Endodermal cell (in vitro differentiated cells): ENCODE measurements at regions not wholly inside any gene's neighbourhood (a gene's known extent, or its start where the extent isn't known, plus 50 kb on each side); places are given as distances from the start of the nearest gene placed in this dataset.

Experiments
- DNase-seq: peaks from one replicate; pipeline ENCODE4 v3.0.0-alpha.2; 2017
- H3K27ac ChIP-seq: 2 replicates; pipeline ENCODE4 v1.5.1; 2013; ENCODE audit warnings: mild to moderate bottlenecking, low read depth, low read length, moderate library complexity
- H3K27me3 ChIP-seq: 2 replicates; pipeline ENCODE4 v1.6.1; 2013; ENCODE audit warnings: mild to moderate bottlenecking, low read length, moderate library complexity; ENCODE audit not compliant: insufficient read depth, control insufficient read depth, poor library complexity, severe bottlenecking
- H3K36me3 ChIP-seq: 2 replicates; pipeline ENCODE4 v1.7.0; 2013; ENCODE audit warnings: mild to moderate bottlenecking, low read length, moderate library complexity; ENCODE audit not compliant: control insufficient read depth, insufficient read depth
- H3K4me1 ChIP-seq: one replicate; pipeline ENCODE4 v1.7.0; 2013; ENCODE audit warnings: low read length; ENCODE audit not compliant: control insufficient read depth, insufficient read depth
- H3K4me3 ChIP-seq: 2 replicates; pipeline ENCODE4 v1.5.1; 2013; ENCODE audit warnings: mild to moderate bottlenecking, low read length, moderate library complexity
- H3K9ac ChIP-seq: 2 replicates; pipeline ENCODE4 v1.6.1; 2013; ENCODE audit warnings: mild to moderate bottlenecking, low read length, moderate library complexity; ENCODE audit not compliant: poor library complexity, severe bottlenecking; ENCODE audit errors: extremely low read depth
- H3K9me3 ChIP-seq: 2 replicates; pipeline ENCODE4 v1.6.1; 2013; ENCODE audit warnings: mild to moderate bottlenecking, low read length, moderate library complexity; ENCODE audit not compliant: control insufficient read depth
- H3K27ac Mint-ChIP-seq: 2 replicates; pipeline ENCODE4 v1.8.0; 2020; ENCODE audit warnings: mixed read lengths
- H3K27me3 Mint-ChIP-seq: 2 replicates; pipeline ENCODE4 v1.8.0; 2021; ENCODE audit warnings: mild to moderate bottlenecking, mixed read lengths; ENCODE audit not compliant: insufficient read depth
- H3K36me3 Mint-ChIP-seq: 2 replicates; pipeline ENCODE4 v1.8.0; 2020; ENCODE audit warnings: low read depth, mixed read lengths
- H3K4me1 Mint-ChIP-seq: 2 replicates; pipeline ENCODE4 v1.8.0; 2020; ENCODE audit warnings: mixed read lengths
- H3K4me3 Mint-ChIP-seq: 2 replicates; pipeline ENCODE4 v1.8.0; 2020; ENCODE audit warnings: mild to moderate bottlenecking, moderate library complexity, mixed read lengths
- H3K9me3 Mint-ChIP-seq: 2 replicates; pipeline ENCODE4 v1.8.0; 2020; ENCODE audit warnings: mild to moderate bottlenecking, mixed read lengths
- CTCF ChIP-seq: fragments of 200-600 bp; sonication (generic); conservative IDR thresholded peaks from 2 replicates; pipeline ENCODE4 v1.5.0; 2021; ENCODE audit warnings: antibody characterized with exemption, mild to moderate bottlenecking
- WGBS, 2 experiments: methylation state at CpG; one replicate each; pipeline versions ENCODE4 v1.1.5 to v1.1.7; 2013; ENCODE audit warnings: missing lambda C conversion rate in 2 of 2, mixed read lengths in 1 of 2; ENCODE audit not compliant: insufficient coverage in 1 of 2, insufficient read length in 1 of 2; 5-methylcytosine and 5-hydroxymethylcytosine counted together

GRCh38 chr1:238233966-238234365 is 343.2 kb upstream of the ZP4 start:
- Mint-ChIP-seq H3K4me3 (no peak overlapping the region), H3K27ac (no peak overlapping the region), H3K27me3 (no peaks in the 10 kb centered on the region), H3K4me1 (no peaks in the 10 kb centered on the region), H3K36me3 (no peaks in the 10 kb centered on the region), H3K9me3 (peaks cover 7% of the 10 kb centered on the region)
- DNase-seq: no peak
- Histone ChIP-seq H3K27ac (no peak overlapping the region), H3K9ac (no peak overlapping the region), H3K36me3 (no peaks in the 10 kb centered on the region), H3K27me3 (no peaks in the 10 kb centered on the region), H3K4me1 (no peaks in the 10 kb centered on the region), H3K4me3 (no peak overlapping the region), H3K9me3 (peaks cover 8% of the 10 kb centered on the region)
- TF ChIP-seq CTCF: no peak
- WGBS, 2 experiments: 58% methylated on average over 4 of the region's 4 CpGs; no CpG with 5 or more reads in 1 of the 2 experiments

GRCh38 chr1:238232084-238232710 is 341.5 kb upstream of the ZP4 start:
- peaks cover 3% of the 10 kb centered on the region for H3K9me3 Mint-ChIP-seq
- DNase-seq: no peak
- H3K4me3 Mint-ChIP-seq: no peak overlapping the region
- Histone ChIP-seq H3K9me3 (peaks cover 8% of the 10 kb centered on the region), H3K27me3 (no peaks in the 10 kb centered on the region), H3K9ac (no peak overlapping the region), H3K4me3 (no peak overlapping the region), H3K36me3 (no peaks in the 10 kb centered on the region), H3K27ac (no peak overlapping the region), H3K4me1 (no peaks in the 10 kb centered on the region)
- 94 to 100% methylated on average over 2 to 3 of the region's 3 CpGs for WGBS, 2 experiments
- no peaks in the 10 kb centered on the region for H3K27me3 Mint-ChIP-seq
- H3K27ac Mint-ChIP-seq: no peak overlapping the region
- no peak for TF ChIP-seq CTCF
- H3K36me3 Mint-ChIP-seq: no peaks in the 10 kb centered on the region
- no peaks in the 10 kb centered on the region for H3K4me1 Mint-ChIP-seq

- Mint-ChIP-seq H3K4me3 (no peak overlapping the region), H3K36me3 (no peaks in the 10 kb centered on the region), H3K27me3 (no peaks in the 10 kb centered on the region), H3K4me1 (no peaks in the 10 kb centered on the region), H3K9me3 (peaks cover 24% of the 10 kb centered on the region), H3K27ac (no peak overlapping the region)
- Histone ChIP-seq H3K4me1 (no peaks in the 10 kb centered on the region), H3K27ac (no peak overlapping the region), H3K9ac (no peak overlapping the region), H3K27me3 (no peaks in the 10 kb centered on the region), H3K36me3 (no peaks in the 10 kb centered on the region), H3K4me3 (no peak overlapping the region), H3K9me3 (peaks cover 39% of the 10 kb centered on the region)
- TF ChIP-seq CTCF: no peak
- 87 to 100% methylated on average over 2 of the region's 2 CpGs for WGBS, 2 experiments
- no peak for DNase-seq
These were observed 336.1 kb upstream of the ZP4 start for GRCh38 chr1:238226810-238227209.
